ENCODE measurements at regions not wholly inside any gene's neighbourhood (a gene's known extent, or its start where the extent isn't known, plus 50 kb on each side); places are given as distances from the start of the nearest gene placed in this dataset.

- DNase-seq = peak; percentile 81
- H3K27me3 ChIP-seq (ENCODE audit: control insufficient read depth, insufficient read depth, low read length) = peaks cover 95% of the 10 kb centered on the region
- no peaks in the 10 kb centered on the region for H3K36me3 ChIP-seq (replicated peaks; ENCODE audit: control insufficient read depth, insufficient read depth, low read length)
- H3K4me3 ChIP-seq (ENCODE audit: insufficient read depth, low read depth, low read length) = peak overlapping the region; percentile 42
Measured at GRCh38 chr11:43580735-43581369, 99.7 kb upstream of the HSD17B12 start.

GRCh38 chr11:43581370-43582023, 99.0 kb upstream of the HSD17B12 start:
- H3K27me3 ChIP-seq (ENCODE audit: control insufficient read depth, insufficient read depth, low read length) = peaks cover 91% of the 10 kb centered on the region
- no peak for DNase-seq
- peak overlapping the region; percentile 41; the same call in 1 of the 2 replicates for H3K4me3 ChIP-seq (ENCODE audit: insufficient read depth, low read depth, low read length)
- no peaks in the 10 kb centered on the region for H3K36me3 ChIP-seq (replicated peaks; ENCODE audit: control insufficient read depth, insufficient read depth, low read length)

- Histone ChIP-seq H3K4me3 (ENCODE audit: insufficient read depth, low read depth, low read length) (no peak overlapping the region), H3K36me3 (replicated peaks; ENCODE audit: control insufficient read depth, insufficient read depth, low read length) (no peaks in the 10 kb centered on the region), H3K27me3 (ENCODE audit: control insufficient read depth, insufficient read depth, low read length) (peaks cover 84% of the 10 kb centered on the region)
- peak; percentile 57 for DNase-seq
Measured at GRCh38 chr11:43582024-43582862, 98.3 kb upstream of the HSD17B12 start.

GRCh38 chr11:43582863-43583462, 97.6 kb upstream of the HSD17B12 start:
- DNase-seq = peak; percentile 61
- Histone ChIP-seq H3K27me3 (ENCODE audit: control insufficient read depth, insufficient read depth, low read length) (peaks cover 77% of the 10 kb centered on the region), H3K4me3 (ENCODE audit: insufficient read depth, low read depth, low read length) (no peak overlapping the region), H3K36me3 (replicated peaks; ENCODE audit: control insufficient read depth, insufficient read depth, low read length) (no peaks in the 10 kb centered on the region)

GRCh38 chr11:43583548-43583947, 97.0 kb upstream of the HSD17B12 start:
- H3K27me3 ChIP-seq (ENCODE audit: control insufficient read depth, insufficient read depth, low read length) = peaks cover 71% of the 10 kb centered on the region
- H3K4me3 ChIP-seq (ENCODE audit: insufficient read depth, low read depth, low read length) = no peak overlapping the region
- no peaks in the 10 kb centered on the region for H3K36me3 ChIP-seq (replicated peaks; ENCODE audit: control insufficient read depth, insufficient read depth, low read length)
- no peak for DNase-seq

- Histone ChIP-seq H3K36me3 (replicated peaks; ENCODE audit: control insufficient read depth, insufficient read depth, low read length) (no peaks in the 10 kb centered on the region), H3K27me3 (ENCODE audit: control insufficient read depth, insufficient read depth, low read length) (peaks cover 50% of the 10 kb centered on the region), H3K4me3 (ENCODE audit: insufficient read depth, low read depth, low read length) (no peak overlapping the region)
- no peak for DNase-seq
Measured at GRCh38 chr11:43585877-43586608, 94.5 kb upstream of the HSD17B12 start.

- Histone ChIP-seq H3K4me3 (ENCODE audit: insufficient read depth, low read depth, low read length) (no peak overlapping the region), H3K36me3 (replicated peaks; ENCODE audit: control insufficient read depth, insufficient read depth, low read length) (no peaks in the 10 kb centered on the region), H3K27me3 (ENCODE audit: control insufficient read depth, insufficient read depth, low read length) (peaks cover 15% of the 10 kb centered on the region)
- no peak for DNase-seq
Measured at GRCh38 chr11:43589601-43590250, 90.8 kb upstream of the HSD17B12 start.

GRCh38 chr11:43601511-43601910, 79.0 kb upstream of the HSD17B12 start:
- Histone ChIP-seq H3K36me3 (replicated peaks; ENCODE audit: control insufficient read depth, insufficient read depth, low read length) (no peaks in the 10 kb centered on the region), H3K27me3 (ENCODE audit: control insufficient read depth, insufficient read depth, low read length) (no peaks in the 10 kb centered on the region), H3K4me3 (ENCODE audit: insufficient read depth, low read depth, low read length) (no peak overlapping the region)
- DNase-seq = no peak

GRCh38 chr11:43602670-43603069, 77.9 kb upstream of the HSD17B12 start:
- H3K27me3 ChIP-seq (ENCODE audit: control insufficient read depth, insufficient read depth, low read length) = no peaks in the 10 kb centered on the region
- no peak for DNase-seq
- H3K36me3 ChIP-seq (replicated peaks; ENCODE audit: control insufficient read depth, insufficient read depth, low read length) = no peaks in the 10 kb centered on the region
- no peak overlapping the region for H3K4me3 ChIP-seq (ENCODE audit: insufficient read depth, low read depth, low read length)

GRCh38 chr11:43614214-43614613, 66.3 kb upstream of the HSD17B12 start:
- Histone ChIP-seq H3K27me3 (ENCODE audit: control insufficient read depth, insufficient read depth, low read length) (peaks cover 1% of the 10 kb centered on the region; the same call in 1 of the 2 replicates), H3K36me3 (replicated peaks; ENCODE audit: control insufficient read depth, insufficient read depth, low read length) (no peaks in the 10 kb centered on the region), H3K4me3 (ENCODE audit: insufficient read depth, low read depth, low read length) (no peak overlapping the region)
- no peak for DNase-seq

GRCh38 chr11:43619863-43620505, 60.6 kb upstream of the HSD17B12 start:
- no peaks in the 10 kb centered on the region for H3K27me3 ChIP-seq (ENCODE audit: control insufficient read depth, insufficient read depth, low read length)

GRCh38 chr11:43626798-43627197, 53.7 kb upstream of the HSD17B12 start:
- DNase-seq = no peak
- Histone ChIP-seq H3K4me3 (ENCODE audit: insufficient read depth, low read depth, low read length) (no peak overlapping the region), H3K27me3 (ENCODE audit: control insufficient read depth, insufficient read depth, low read length) (peaks cover 7% of the 10 kb centered on the region; the same call in 1 of the 2 replicates), H3K36me3 (replicated peaks; ENCODE audit: control insufficient read depth, insufficient read depth, low read length) (no peaks in the 10 kb centered on the region)

More at GRCh38 chr11:43619863-43620505, 60.6 kb upstream of the HSD17B12 start:
- H3K36me3 ChIP-seq (replicated peaks; ENCODE audit: control insufficient read depth, insufficient read depth, low read length) = no peaks in the 10 kb centered on the region
- no peak for DNase-seq
- H3K4me3 ChIP-seq (ENCODE audit: insufficient read depth, low read depth, low read length) = no peak overlapping the region

Measured in H7 (cell line).